Loucy (cell line): ENCODE measurements at regions not wholly inside any gene's neighbourhood (a gene's known extent, or its start where the extent isn't known, plus 50 kb on each side); places are given as distances from the start of the nearest gene placed in this dataset.

ENCODE experiments used
- H2AFZ ChIP-seq: fragments of 200-600 bp; sonication (generic); 2 replicates; pipeline ENCODE4 v1.6.0; 2016; ENCODE audit warnings: antibody characterized with exemption, mild to moderate bottlenecking, low read length, moderate library complexity
- H3F3A ChIP-seq: fragments of 200-600 bp; 2 replicates; pipeline ENCODE4 v1.6.0; 2016; ENCODE audit warnings: antibody characterized with exemption, low read depth, mild to moderate bottlenecking
- H3K27me3 ChIP-seq: fragments of 200-600 bp; sonication (generic); 2 replicates; pipeline ENCODE4 v1.6.1; 2014; ENCODE audit warnings: low read length, mild to moderate bottlenecking; ENCODE audit not compliant: insufficient read depth, poor library complexity, severe bottlenecking
- H3K36me3 ChIP-seq: fragments of 200-600 bp; sonication (generic); 2 replicates; pipeline ENCODE4 v1.6.1; 2016; ENCODE audit warnings: low read length; ENCODE audit not compliant: insufficient read depth
- H3K4me1 ChIP-seq: fragments of 200-600 bp; sonication (generic); 2 replicates; pipeline ENCODE4 v1.5.1; 2014; ENCODE audit warnings: low read length, mild to moderate bottlenecking; ENCODE audit not compliant: insufficient read depth, poor library complexity, severe bottlenecking
- H3K4me2 ChIP-seq: fragments of 200-600 bp; sonication (generic); 2 replicates; pipeline ENCODE4 v1.6.0; 2014; ENCODE audit warnings: antibody characterized with exemption, low read length, low read depth, mild to moderate bottlenecking; ENCODE audit not compliant: poor library complexity, severe bottlenecking
- H3K4me3 ChIP-seq: fragments of 200-600 bp; sonication (generic); 2 replicates; pipeline ENCODE4 v1.5.1; 2014; ENCODE audit warnings: low read length, mild to moderate bottlenecking, mixed read lengths; ENCODE audit not compliant: poor library complexity, severe bottlenecking
- H3K79me2 ChIP-seq: fragments of 200-600 bp; sonication (generic); 2 replicates; pipeline ENCODE4 v1.6.1; 2014; ENCODE audit warnings: low read length; ENCODE audit not compliant: insufficient read depth
- H3K9ac ChIP-seq: fragments of 200-600 bp; sonication (generic); 2 replicates; pipeline ENCODE4 v1.6.0; 2014; ENCODE audit warnings: mild to moderate bottlenecking, low read depth, low read length, moderate library complexity; ENCODE audit not compliant: poor library complexity, severe bottlenecking
- H3K9me2 ChIP-seq: fragments of 200-600 bp; sonication (generic); replicated peaks from 2 replicates; pipeline ENCODE4 v1.6.1; 2016; ENCODE audit warnings: low read depth, low read length, mixed read lengths
- H3K9me3 ChIP-seq: fragments of 200-600 bp; sonication (generic); 2 replicates; pipeline ENCODE4 v1.6.1; 2014; ENCODE audit warnings: mild to moderate bottlenecking, antibody characterized with exemption, low read length, low read depth; ENCODE audit not compliant: insufficient read depth
- H4K20me1 ChIP-seq: fragments of 200-600 bp; sonication (generic); 2 replicates; pipeline ENCODE4 v1.6.0; 2014; ENCODE audit warnings: antibody characterized with exemption, low read length, mild to moderate bottlenecking; ENCODE audit not compliant: insufficient read depth, poor library complexity, severe bottlenecking
- EZH2phosphoT487 ChIP-seq: fragments of 200-600 bp; IDR thresholded peaks from 2 replicates; pipeline ENCODE4 v1.6.1; 2018; ENCODE audit warnings: antibody characterized with exemption, mild to moderate bottlenecking, moderate library complexity, borderline replicate concordance
- TF ChIP-seq, protein P1 (sequence below): fragments of 200-600 bp; sonication (generic); conservative IDR thresholded peaks from 2 replicates; pipeline ENCODE4 v1.5.1; 2014; ENCODE audit warnings: mild to moderate bottlenecking, antibody characterized with exemption, low read length

GRCh38 chr13:53327680-53328315 lies 299.2 kb downstream of the OLFM4 start:
- H3K4me3 ChIP-seq: no peak overlapping the region
- no peaks in the 10 kb centered on the region for H3K9me2 ChIP-seq
- H3K9me3 ChIP-seq: no peaks in the 10 kb centered on the region
- no peak overlapping the region for H2AFZ ChIP-seq
- no peak overlapping the region for H3K9ac ChIP-seq
- no peaks in the 10 kb centered on the region for H3K79me2 ChIP-seq
- H3F3A ChIP-seq: no peaks in the 10 kb centered on the region
- H4K20me1 ChIP-seq: no peaks in the 10 kb centered on the region
- no peaks in the 10 kb centered on the region for H3K4me1 ChIP-seq
- no peak overlapping the region for H3K4me2 ChIP-seq
- no peaks in the 10 kb centered on the region for H3K27me3 ChIP-seq
- no peaks in the 10 kb centered on the region for H3K36me3 ChIP-seq
- TF ChIP-seq, protein P1, sequence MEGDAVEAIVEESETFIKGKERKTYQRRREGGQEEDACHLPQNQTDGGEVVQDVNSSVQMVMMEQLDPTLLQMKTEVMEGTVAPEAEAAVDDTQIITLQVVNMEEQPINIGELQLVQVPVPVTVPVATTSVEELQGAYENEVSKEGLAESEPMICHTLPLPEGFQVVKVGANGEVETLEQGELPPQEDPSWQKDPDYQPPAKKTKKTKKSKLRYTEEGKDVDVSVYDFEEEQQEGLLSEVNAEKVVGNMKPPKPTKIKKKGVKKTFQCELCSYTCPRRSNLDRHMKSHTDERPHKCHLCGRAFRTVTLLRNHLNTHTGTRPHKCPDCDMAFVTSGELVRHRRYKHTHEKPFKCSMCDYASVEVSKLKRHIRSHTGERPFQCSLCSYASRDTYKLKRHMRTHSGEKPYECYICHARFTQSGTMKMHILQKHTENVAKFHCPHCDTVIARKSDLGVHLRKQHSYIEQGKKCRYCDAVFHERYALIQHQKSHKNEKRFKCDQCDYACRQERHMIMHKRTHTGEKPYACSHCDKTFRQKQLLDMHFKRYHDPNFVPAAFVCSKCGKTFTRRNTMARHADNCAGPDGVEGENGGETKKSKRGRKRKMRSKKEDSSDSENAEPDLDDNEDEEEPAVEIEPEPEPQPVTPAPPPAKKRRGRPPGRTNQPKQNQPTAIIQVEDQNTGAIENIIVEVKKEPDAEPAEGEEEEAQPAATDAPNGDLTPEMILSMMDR: no peak
- TF ChIP-seq EZH2phosphoT487: no peak

- Histone ChIP-seq H2AFZ (no peak overlapping the region), H3K4me2 (no peak overlapping the region), H3K4me3 (no peak overlapping the region), H3F3A (no peaks in the 10 kb centered on the region), H3K27me3 (no peaks in the 10 kb centered on the region), H3K9me2 (no peaks in the 10 kb centered on the region), H3K4me1 (no peaks in the 10 kb centered on the region), H3K36me3 (no peaks in the 10 kb centered on the region), H4K20me1 (no peaks in the 10 kb centered on the region), H3K9ac (no peak overlapping the region), H3K79me2 (no peaks in the 10 kb centered on the region), H3K9me3 (no peaks in the 10 kb centered on the region)
- no peak for TF ChIP-seq EZH2phosphoT487
- TF ChIP-seq, protein P1: no peak
These were observed 308.0 kb downstream of the OLFM4 start for GRCh38 chr13:53336441-53337160.

- Histone ChIP-seq H4K20me1 (no peaks in the 10 kb centered on the region), H3F3A (no peaks in the 10 kb centered on the region), H3K4me3 (no peak overlapping the region), H2AFZ (no peak overlapping the region), H3K9me3 (no peaks in the 10 kb centered on the region; the same call in 1 of the 2 replicates), H3K9me2 (no peaks in the 10 kb centered on the region), H3K36me3 (no peaks in the 10 kb centered on the region), H3K9ac (no peak overlapping the region), H3K79me2 (no peaks in the 10 kb centered on the region), H3K4me1 (no peaks in the 10 kb centered on the region), H3K27me3 (no peaks in the 10 kb centered on the region), H3K4me2 (no peak overlapping the region)
- no peak for TF ChIP-seq EZH2phosphoT487
- TF ChIP-seq, protein P1: peak; percentile 29
These were observed 310.1 kb downstream of the OLFM4 start for GRCh38 chr13:53338760-53339159.
